OCI-LY1 (cell line): ENCODE measurements at regions not wholly inside any gene's neighbourhood (a gene's known extent, or its start where the extent isn't known, plus 50 kb on each side); places are given as distances from the start of the nearest gene placed in this dataset.

Experiments
- H2AFZ ChIP-seq: fragments of 200-600 bp; sonication (generic), shearing (Covaris generic); 2 replicates; pipeline ENCODE4 v1.6.0; 2014; ENCODE audit warnings: antibody characterized with exemption, mild to moderate bottlenecking, low read length
- H3F3A ChIP-seq: fragments of 200-600 bp; sonication (generic), shearing (Covaris generic); 2 replicates; pipeline ENCODE4 v1.6.0; 2014; ENCODE audit warnings: mild to moderate bottlenecking, antibody characterized with exemption, low read length, moderate library complexity; ENCODE audit not compliant: insufficient read depth
- H3K27ac ChIP-seq: fragments of 200-600 bp; sonication (generic); 2 replicates; pipeline ENCODE4 v1.5.1; 2014; ENCODE audit warnings: low read length, mixed run types, mild to moderate bottlenecking, low read depth; ENCODE audit not compliant: poor library complexity, severe bottlenecking
- H3K27me3 ChIP-seq: fragments of 200-600 bp; sonication (generic); 2 replicates; pipeline ENCODE4 v1.6.0; 2014; ENCODE audit warnings: antibody characterized with exemption, mild to moderate bottlenecking, low read length, moderate library complexity; ENCODE audit not compliant: insufficient read depth
- H3K36me3 ChIP-seq: fragments of 200-600 bp; sonication (generic); 2 replicates; pipeline ENCODE4 v1.6.1; 2014; ENCODE audit warnings: mild to moderate bottlenecking, antibody characterized with exemption, low read length, moderate library complexity, mixed read lengths; ENCODE audit not compliant: insufficient read depth
- H3K4me1 ChIP-seq: fragments of 200-600 bp; sonication (generic); 2 replicates; pipeline ENCODE4 v1.5.1; 2014; ENCODE audit warnings: mild to moderate bottlenecking, low read length, moderate library complexity; ENCODE audit not compliant: insufficient read depth, severe bottlenecking
- H3K4me2 ChIP-seq: fragments of 200-600 bp; sonication (generic), shearing (Covaris generic); 2 replicates; pipeline ENCODE4 v1.6.1; 2014; ENCODE audit warnings: low read length
- H3K4me3 ChIP-seq: fragments of 200-600 bp; sonication (generic); 2 replicates; pipeline ENCODE4 v1.5.1; 2014; ENCODE audit warnings: low read length, low read depth, mild to moderate bottlenecking, mixed read lengths; ENCODE audit not compliant: poor library complexity, severe bottlenecking
- H3K79me2 ChIP-seq: fragments of 200-600 bp; shearing (Covaris generic); 2 replicates; pipeline ENCODE4 v1.6.1; 2016; ENCODE audit warnings: mixed run types, low read length, mixed read lengths; ENCODE audit not compliant: insufficient read depth
- H3K9ac ChIP-seq: fragments of 200-600 bp; sonication (generic), shearing (Covaris generic); 2 replicates; pipeline ENCODE4 v1.6.1; 2014; ENCODE audit warnings: mild to moderate bottlenecking, low read length, mixed read lengths
- H3K9me2 ChIP-seq: fragments of 200-600 bp; sonication (generic), shearing (Covaris generic); 2 replicates; pipeline ENCODE4 v1.6.1; 2014; ENCODE audit warnings: low read depth, mild to moderate bottlenecking, low read length, mixed read lengths
- H3K9me3 ChIP-seq: fragments of 200-600 bp; shearing (Covaris generic); 2 replicates; pipeline ENCODE4 v1.6.1; 2014; ENCODE audit warnings: low read length, mixed read lengths
- H4K20me1 ChIP-seq: fragments of 200-600 bp; sonication (generic), shearing (Covaris generic); 2 replicates; pipeline ENCODE4 v1.6.0; 2016; ENCODE audit warnings: mild to moderate bottlenecking, low read length; ENCODE audit not compliant: insufficient read depth
- EZH2 ChIP-seq: fragments of 200-600 bp; sonication (generic), shearing (Covaris generic); IDR thresholded peaks from 2 replicates; pipeline ENCODE4 v1.8.0; 2017; ENCODE audit warnings: borderline replicate concordance, mixed run types, mild to moderate bottlenecking, antibody characterized with exemption, low read length, moderate library complexity, mixed read lengths
- TF ChIP-seq, protein P1 (sequence below): fragments of 200-600 bp; sonication (generic), shearing (Covaris generic); IDR thresholded peaks from 2 replicates; pipeline ENCODE4 v1.5.1; 2017; ENCODE audit warnings: mild to moderate bottlenecking, antibody characterized with exemption, low read length, moderate library complexity, mixed read lengths

DNA sequence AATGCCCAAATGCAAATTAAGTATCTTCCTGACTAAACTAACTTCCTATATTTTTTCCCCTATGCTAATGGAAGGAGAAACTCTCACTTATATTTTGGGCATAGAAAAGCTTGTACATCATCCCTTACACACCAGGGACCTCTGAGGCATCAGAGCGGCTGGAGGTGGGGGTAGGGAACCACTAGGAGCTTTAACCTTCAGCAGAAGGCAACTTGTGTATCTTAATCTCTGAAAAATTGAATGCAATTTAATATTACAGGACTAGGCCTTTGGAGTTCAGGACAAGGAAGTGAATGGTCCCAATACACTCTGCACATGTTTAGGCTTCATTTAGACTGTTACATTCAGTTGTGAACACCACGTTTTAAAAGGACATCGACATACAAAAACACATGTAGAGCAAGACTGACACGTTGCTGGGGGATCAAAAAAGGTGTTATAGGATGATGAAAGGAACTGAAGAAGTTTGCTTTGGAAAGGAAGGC lies 85.9 kb downstream of the NAV1 start:
- H2AFZ ChIP-seq, result no peak overlapping the region
- no peak overlapping the region for H3K4me2 ChIP-seq
- no peaks in the 10 kb centered on the region for H3K9me3 ChIP-seq
- no peaks in the 10 kb centered on the region for H4K20me1 ChIP-seq
- H3K27me3 ChIP-seq, result no peaks in the 10 kb centered on the region
- H3K79me2 ChIP-seq, result no peaks in the 10 kb centered on the region
- H3F3A ChIP-seq, result no peaks in the 10 kb centered on the region
- no peak overlapping the region for H3K4me3 ChIP-seq
- H3K27ac ChIP-seq, result no peak overlapping the region
- H3K36me3 ChIP-seq, result no peaks in the 10 kb centered on the region
- no peak overlapping the region for H3K9ac ChIP-seq
- no peaks in the 10 kb centered on the region for H3K4me1 ChIP-seq
- TF ChIP-seq, protein P1, sequence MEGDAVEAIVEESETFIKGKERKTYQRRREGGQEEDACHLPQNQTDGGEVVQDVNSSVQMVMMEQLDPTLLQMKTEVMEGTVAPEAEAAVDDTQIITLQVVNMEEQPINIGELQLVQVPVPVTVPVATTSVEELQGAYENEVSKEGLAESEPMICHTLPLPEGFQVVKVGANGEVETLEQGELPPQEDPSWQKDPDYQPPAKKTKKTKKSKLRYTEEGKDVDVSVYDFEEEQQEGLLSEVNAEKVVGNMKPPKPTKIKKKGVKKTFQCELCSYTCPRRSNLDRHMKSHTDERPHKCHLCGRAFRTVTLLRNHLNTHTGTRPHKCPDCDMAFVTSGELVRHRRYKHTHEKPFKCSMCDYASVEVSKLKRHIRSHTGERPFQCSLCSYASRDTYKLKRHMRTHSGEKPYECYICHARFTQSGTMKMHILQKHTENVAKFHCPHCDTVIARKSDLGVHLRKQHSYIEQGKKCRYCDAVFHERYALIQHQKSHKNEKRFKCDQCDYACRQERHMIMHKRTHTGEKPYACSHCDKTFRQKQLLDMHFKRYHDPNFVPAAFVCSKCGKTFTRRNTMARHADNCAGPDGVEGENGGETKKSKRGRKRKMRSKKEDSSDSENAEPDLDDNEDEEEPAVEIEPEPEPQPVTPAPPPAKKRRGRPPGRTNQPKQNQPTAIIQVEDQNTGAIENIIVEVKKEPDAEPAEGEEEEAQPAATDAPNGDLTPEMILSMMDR, result no peak
- TF ChIP-seq EZH2, result no peak
- H3K9me2 ChIP-seq, result no peaks in the 10 kb centered on the region

DNA sequence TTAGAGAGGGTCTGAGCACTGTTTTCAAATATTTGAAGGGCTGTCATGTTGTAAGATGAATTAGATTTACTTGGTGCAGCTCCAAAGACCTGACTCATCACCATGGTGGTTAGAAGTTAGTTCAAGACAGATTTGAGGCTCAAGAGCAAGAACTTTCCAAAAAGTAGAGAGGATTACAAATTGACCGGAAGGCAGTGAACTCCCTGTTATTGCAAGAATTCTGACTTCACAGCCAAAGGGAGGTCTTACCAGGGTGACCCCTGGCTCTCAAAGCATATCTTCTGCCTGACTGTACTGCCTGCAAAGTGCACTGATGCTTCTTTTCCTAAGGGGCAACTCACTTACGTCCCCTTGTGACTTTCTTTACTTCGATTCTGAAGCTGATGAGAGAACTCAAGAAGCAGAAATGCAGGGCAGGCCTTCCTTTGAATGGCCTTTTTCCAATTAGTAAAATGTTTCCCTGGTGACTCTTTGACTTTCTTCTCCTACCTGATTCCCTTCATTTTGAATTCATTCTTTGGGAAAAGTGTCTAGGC lies 86.4 kb downstream of the NAV1 start:
- H4K20me1 ChIP-seq, result no peaks in the 10 kb centered on the region
- no peak overlapping the region for H2AFZ ChIP-seq
- H3K27ac ChIP-seq, result no peak overlapping the region
- no peak overlapping the region for H3K4me3 ChIP-seq
- H3K9ac ChIP-seq, result no peak overlapping the region
- H3F3A ChIP-seq, result no peaks in the 10 kb centered on the region
- no peak overlapping the region for H3K4me2 ChIP-seq
- H3K9me2 ChIP-seq, result no peaks in the 10 kb centered on the region
- no peaks in the 10 kb centered on the region for H3K36me3 ChIP-seq
- H3K4me1 ChIP-seq, result no peaks in the 10 kb centered on the region
- H3K79me2 ChIP-seq, result no peaks in the 10 kb centered on the region
- no peaks in the 10 kb centered on the region for H3K9me3 ChIP-seq
- TF ChIP-seq, protein P1, result no peak
- no peak for TF ChIP-seq EZH2
- H3K27me3 ChIP-seq, result no peaks in the 10 kb centered on the region

- Histone ChIP-seq H3K4me3 (no peak overlapping the region), H3K9ac (no peak overlapping the region), H3K9me3 (no peaks in the 10 kb centered on the region), H3K27ac (no peak overlapping the region), H4K20me1 (no peaks in the 10 kb centered on the region), H3K4me2 (no peak overlapping the region), H3K27me3 (no peaks in the 10 kb centered on the region), H3K4me1 (no peaks in the 10 kb centered on the region), H2AFZ (no peak overlapping the region), H3F3A (no peaks in the 10 kb centered on the region), H3K36me3 (no peaks in the 10 kb centered on the region), H3K79me2 (no peaks in the 10 kb centered on the region), H3K9me2 (no peaks in the 10 kb centered on the region)
- TF ChIP-seq, protein P1, result no peak
- no peak for TF ChIP-seq EZH2
Measured at GRCh38 chr1:201625851-201626251, 86.9 kb downstream of the NAV1 start.
